Natural killer cell (primary cell): ENCODE measurements at regions not wholly inside any gene's neighbourhood (a gene's known extent, or its start where the extent isn't known, plus 50 kb on each side); places are given as distances from the start of the nearest gene placed in this dataset.

Experiments
- ATAC-seq, 3 donors: fragments of 150-1000 bp in 2 of 3; fragments of 200-7000 bp in 1 of 3; cut with Tn5 transposase; 1 replicate in 1 of 3; 2 replicates in 2 of 3; pipeline ENCODE4 v1.10.0; 2021; ENCODE audit warnings: mild to moderate bottlenecking in 2 of 3, moderate library complexity in 2 of 3
- DNase-seq, 2 donors: peaks; one replicate each; pipeline versions ENCODE4 v3.0.0 to v3.0.0-alpha.2; 2013 to 2021; ENCODE audit warnings: mixed read lengths in 1 of 2
- H3K27ac ChIP-seq: one replicate; pipeline ENCODE4 v1.5.1; 2013; ENCODE audit warnings: mild to moderate bottlenecking, low read length
- H3K27me3 ChIP-seq: one replicate; pipeline ENCODE4 v1.6.1; 2013; ENCODE audit warnings: low read length; ENCODE audit not compliant: control insufficient read depth, insufficient read depth
- H3K36me3 ChIP-seq: one replicate; pipeline ENCODE4 v1.6.1; 2013; ENCODE audit warnings: low read length; ENCODE audit not compliant: control insufficient read depth, insufficient read depth
- H3K4me1 ChIP-seq: one replicate; pipeline ENCODE4 v1.6.1; 2013; ENCODE audit warnings: low read length; ENCODE audit not compliant: control insufficient read depth, insufficient read depth
- H3K4me3 ChIP-seq: one replicate; pipeline ENCODE4 v1.5.1; 2013; ENCODE audit warnings: low read length
- H3K9me3 ChIP-seq: one replicate; pipeline ENCODE4 v1.6.1; 2013; ENCODE audit warnings: low read length; ENCODE audit not compliant: control insufficient read depth, insufficient read depth
- H3K27ac Mint-ChIP-seq, 2 donors: one replicate each; pipeline ENCODE4 v1.8.0; 2022; ENCODE audit warnings: mild to moderate bottlenecking in 2 of 2, mixed read lengths in 2 of 2, moderate library complexity in 1 of 2
- H3K27me3 Mint-ChIP-seq, 2 donors: one replicate each; pipeline ENCODE4 v1.8.0; 2022; ENCODE audit warnings: low read depth in 2 of 2, mixed read lengths in 2 of 2
- H3K36me3 Mint-ChIP-seq: one replicate; pipeline ENCODE4 v1.8.0; 2022; ENCODE audit warnings: mixed read lengths
- H3K4me1 Mint-ChIP-seq, 2 donors: one replicate each; pipeline ENCODE4 v1.8.0; 2022; ENCODE audit warnings: mixed read lengths in 2 of 2
- H3K4me3 Mint-ChIP-seq: one replicate; pipeline ENCODE4 v1.8.0; 2022; ENCODE audit warnings: mild to moderate bottlenecking, moderate library complexity, mixed read lengths
- H3K9me3 Mint-ChIP-seq, 2 donors: one replicate each; pipeline ENCODE4 v1.8.0; 2022; ENCODE audit warnings: mixed read lengths in 2 of 2
- CTCF ChIP-seq: fragments of 200-600 bp; IDR thresholded peaks from one replicate; pipeline ENCODE4 v1.8.0; 2022; ENCODE audit warnings: antibody characterized with exemption
- WGBS: methylation state at CpG from one replicate; pipeline ENCODE4 v1.1.7; 2013; ENCODE audit warnings: missing lambda C conversion rate; ENCODE audit not compliant: insufficient coverage; 5-methylcytosine and 5-hydroxymethylcytosine counted together
- intact Hi-C: fragments of 100-400 bp; cut with micrococcal nuclease; formaldehyde crosslinking; loops from one replicate; pipeline ENCODE4 v1.14.2; 2022

DNA sequence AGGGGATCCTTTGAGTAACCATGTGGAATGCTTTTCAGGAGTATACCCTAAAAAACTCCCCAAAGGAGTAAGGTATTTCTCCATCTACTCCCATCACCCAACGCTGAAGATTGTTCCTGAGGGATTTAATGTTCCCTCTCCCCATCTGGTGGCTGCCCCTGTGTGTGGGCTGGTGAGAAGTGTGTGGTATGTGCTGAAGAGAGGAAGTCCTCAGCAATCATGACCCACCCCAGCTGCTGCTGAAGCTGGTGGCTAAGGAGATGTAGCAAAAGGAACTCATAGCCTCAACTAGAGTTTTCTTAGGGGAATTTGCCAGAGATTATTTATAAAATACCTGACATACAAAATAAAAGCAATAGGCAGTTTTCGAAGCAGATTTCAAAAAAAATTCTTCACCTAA lies 114.3 kb upstream of the JAG1 start:
- H3K9me3 ChIP-seq: no peaks in the 10 kb centered on the region
- no peaks in the 10 kb centered on the region for H3K27me3 ChIP-seq
- H3K36me3 ChIP-seq: no peaks in the 10 kb centered on the region
- DNase-seq (no peak), ATAC-seq (no peak)
- TF ChIP-seq CTCF: no peak
- no peaks in the 10 kb centered on the region for H3K36me3 Mint-ChIP-seq
- no peaks in the 10 kb centered on the region for H3K4me1 ChIP-seq
- H3K9me3 Mint-ChIP-seq: no peaks in the 10 kb centered on the region
- H3K4me3 ChIP-seq: no peak overlapping the region
- no peak overlapping the region for H3K27ac Mint-ChIP-seq
- H3K27me3 Mint-ChIP-seq: peaks cover 3 to 7% of the 10 kb centered on the region in 2 donors
- no CpG with 5 or more reads among the region's 2 CpGs for WGBS
- H3K4me3 Mint-ChIP-seq: no peak overlapping the region
- no peak overlapping the region for H3K27ac ChIP-seq
- H3K4me1 Mint-ChIP-seq: peaks cover 8 to 9% of the 10 kb centered on the region in 2 donors
- intact Hi-C loops: no loop called here

DNA sequence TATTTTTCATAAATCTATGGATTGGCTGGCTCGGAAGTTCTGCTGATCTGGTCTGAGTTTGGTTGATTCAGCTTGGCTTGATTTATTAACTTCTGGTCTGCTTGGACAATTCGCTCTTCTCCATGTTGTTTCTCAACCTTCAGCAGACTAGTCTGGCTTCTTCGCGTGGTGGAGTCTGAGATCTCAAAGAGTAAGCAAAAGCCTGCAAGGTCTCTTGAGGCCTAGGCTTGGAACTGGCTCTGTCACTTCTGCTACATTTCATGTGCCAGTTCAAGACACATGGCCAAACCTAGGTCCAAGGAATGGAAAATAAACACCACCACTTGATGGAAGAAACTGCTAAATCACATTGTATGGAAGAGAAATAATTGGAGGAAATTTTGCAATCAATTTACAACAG lies 115.1 kb upstream of the JAG1 start:
- H3K36me3 ChIP-seq: no peaks in the 10 kb centered on the region
- H3K4me3 ChIP-seq: no peak overlapping the region
- WGBS: 88% methylated on average over 4 of the region's 4 CpGs
- Mint-ChIP-seq H3K4me3 (no peak overlapping the region), H3K27ac (no peak overlapping the region), H3K36me3 (no peaks in the 10 kb centered on the region), H3K9me3 (no peaks in the 10 kb centered on the region), H3K4me1 (peaks cover 8 to 10% of the 10 kb centered on the region in 2 donors), H3K27me3 (peaks cover 0 to 4% of the 10 kb centered on the region in 2 donors)
- intact Hi-C loops: no loop called here
- no peaks in the 10 kb centered on the region for H3K27me3 ChIP-seq
- DNase-seq (no peak), ATAC-seq (no peak)
- H3K9me3 ChIP-seq: no peaks in the 10 kb centered on the region
- H3K27ac ChIP-seq: no peak overlapping the region
- no peaks in the 10 kb centered on the region for H3K4me1 ChIP-seq
- TF ChIP-seq CTCF: no peak

DNA sequence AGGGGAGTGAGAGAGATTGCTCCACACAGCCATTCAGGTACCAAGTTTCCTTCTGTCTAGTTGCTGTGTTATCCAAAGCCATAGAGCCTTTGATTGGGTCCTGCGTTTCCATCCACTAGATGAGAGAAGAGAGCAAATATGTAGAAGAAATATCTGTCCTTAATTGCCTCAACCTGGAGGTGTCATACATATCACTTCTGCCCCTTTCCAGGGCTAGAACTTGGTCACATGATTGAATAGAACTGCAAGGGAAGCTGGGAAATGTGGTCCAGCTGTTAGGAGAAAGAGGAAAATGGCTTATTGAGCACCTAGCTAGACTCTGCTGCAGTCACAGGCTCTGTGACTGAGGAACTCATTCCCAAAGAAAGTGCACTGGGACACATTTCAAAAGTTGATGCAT lies 115.6 kb upstream of the JAG1 start:
- Histone ChIP-seq H3K9me3 (no peaks in the 10 kb centered on the region), H3K36me3 (no peaks in the 10 kb centered on the region), H3K27me3 (no peaks in the 10 kb centered on the region), H3K4me3 (no peak overlapping the region), H3K4me1 (no peaks in the 10 kb centered on the region), H3K27ac (no peak overlapping the region)
- Mint-ChIP-seq H3K27ac (no peak overlapping the region), H3K27me3 (peaks cover 0 to 4% of the 10 kb centered on the region in 2 donors), H3K9me3 (no peaks in the 10 kb centered on the region), H3K36me3 (no peaks in the 10 kb centered on the region), H3K4me3 (no peak overlapping the region), H3K4me1 (peaks cover 8 to 10% of the 10 kb centered on the region in 2 donors)
- intact Hi-C loops: no loop called here
- 83% methylated on average over 1 of the region's 1 CpG for WGBS
- no peak for TF ChIP-seq CTCF
- no peak for DNase-seq
- ATAC-seq: no peak

- intact Hi-C loops: no loop called here
- no peaks in the 10 kb centered on the region for H3K36me3 ChIP-seq
- DNase-seq: no peak
- no peak overlapping the region for H3K27ac ChIP-seq
- no peaks in the 10 kb centered on the region for H3K9me3 Mint-ChIP-seq
- no peak overlapping the region for H3K4me3 Mint-ChIP-seq
- no peak overlapping the region for H3K4me3 ChIP-seq
- H3K27me3 ChIP-seq: no peaks in the 10 kb centered on the region
- no peak for TF ChIP-seq CTCF
- no peaks in the 10 kb centered on the region for H3K9me3 ChIP-seq
- no peaks in the 10 kb centered on the region for H3K36me3 Mint-ChIP-seq
- no peaks in the 10 kb centered on the region for H3K4me1 ChIP-seq
- peaks cover 8 to 10% of the 10 kb centered on the region in 2 donors for H3K4me1 Mint-ChIP-seq
- 79% methylated on average over 8 of the region's 8 CpGs for WGBS
- peaks cover 0 to 4% of the 10 kb centered on the region in 2 donors for H3K27me3 Mint-ChIP-seq
- no peak overlapping the region for H3K27ac Mint-ChIP-seq
- no peak for ATAC-seq
Measured at GRCh38 chr20:10790013-10790412, 116.2 kb upstream of the JAG1 start.
